H1 (cell line): ENCODE measurements at regions not wholly inside any gene's neighbourhood (a gene's known extent, or its start where the extent isn't known, plus 50 kb on each side); places are given as distances from the start of the nearest gene placed in this dataset.

ENCODE experiments used
- ASH2L ChIP-seq: fragments of 200-600, 300-600 bp; sonication (generic); IDR thresholded peaks from one replicate; pipeline ENCODE4 v1.7.1; 2017; ENCODE audit warnings: low read length
- RAD21 ChIP-seq, 2 experiments: IDR thresholded peaks in 1 of 2; conservative IDR thresholded peaks in 1 of 2; 2 replicates each; pipeline ENCODE4 v1.6.1; 2011; ENCODE audit warnings: low read depth in 2 of 2, low read length in 2 of 2, improper control_type of control experiment in 1 of 2, inconsistent platforms in 1 of 2, mild to moderate bottlenecking in 1 of 2, moderate library complexity in 1 of 2
- SIX5 ChIP-seq: IDR thresholded peaks from 2 replicates; pipeline ENCODE4 v1.6.1; 2011; ENCODE audit warnings: mild to moderate bottlenecking, low read depth, low read length
- SP4 ChIP-seq: IDR thresholded peaks from 2 replicates; pipeline ENCODE4 v1.6.1; 2012; ENCODE audit warnings: low read length, inconsistent platforms

GRCh38 chr9:108521063-108521590 lies 334.7 kb downstream of the ACTL7B start (continued):
- TF ChIP-seq SP4 (no peak), RAD21 (IDR thresholded peaks at IDR 0.05 in 1 of 2, conservative IDR thresholded peaks at IDR 0.05 in 1 of 2; ENCODE audit: low read depth in 2 of 2, low read length in 2 of 2) (no peak), SIX5 (no peak), ASH2L (no peak)
